ENCODE measurements at regions not wholly inside any gene's neighbourhood (a gene's known extent, or its start where the extent isn't known, plus 50 kb on each side); places are given as distances from the start of the nearest gene placed in this dataset.

DNA sequence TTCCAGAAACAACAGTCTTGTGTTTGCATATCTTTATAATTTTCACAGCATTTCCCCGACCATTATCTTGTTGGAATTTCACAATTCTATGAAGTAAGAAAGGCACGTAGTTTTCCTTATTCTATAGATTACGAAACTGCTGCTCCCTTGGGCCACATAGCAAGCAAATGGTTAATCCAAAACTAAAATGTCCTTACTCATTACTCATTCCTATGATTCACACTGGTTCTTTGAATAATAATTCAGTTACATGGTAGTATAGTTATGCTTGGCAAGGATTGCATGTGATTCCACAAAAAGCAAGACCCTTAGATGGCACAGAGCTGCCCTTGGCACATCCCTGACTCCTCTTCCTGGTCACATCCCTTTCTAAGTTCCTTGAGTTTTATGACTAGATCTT, 51.2 kb downstream of the OR13H1 start:
- DNase-seq (ENCODE audit: low spot score) (no peak), ATAC-seq (ENCODE audit: insufficient number of reproducible peaks, low FRiP score, low read depth) (no peak)
- TF ChIP-seq, protein P1, sequence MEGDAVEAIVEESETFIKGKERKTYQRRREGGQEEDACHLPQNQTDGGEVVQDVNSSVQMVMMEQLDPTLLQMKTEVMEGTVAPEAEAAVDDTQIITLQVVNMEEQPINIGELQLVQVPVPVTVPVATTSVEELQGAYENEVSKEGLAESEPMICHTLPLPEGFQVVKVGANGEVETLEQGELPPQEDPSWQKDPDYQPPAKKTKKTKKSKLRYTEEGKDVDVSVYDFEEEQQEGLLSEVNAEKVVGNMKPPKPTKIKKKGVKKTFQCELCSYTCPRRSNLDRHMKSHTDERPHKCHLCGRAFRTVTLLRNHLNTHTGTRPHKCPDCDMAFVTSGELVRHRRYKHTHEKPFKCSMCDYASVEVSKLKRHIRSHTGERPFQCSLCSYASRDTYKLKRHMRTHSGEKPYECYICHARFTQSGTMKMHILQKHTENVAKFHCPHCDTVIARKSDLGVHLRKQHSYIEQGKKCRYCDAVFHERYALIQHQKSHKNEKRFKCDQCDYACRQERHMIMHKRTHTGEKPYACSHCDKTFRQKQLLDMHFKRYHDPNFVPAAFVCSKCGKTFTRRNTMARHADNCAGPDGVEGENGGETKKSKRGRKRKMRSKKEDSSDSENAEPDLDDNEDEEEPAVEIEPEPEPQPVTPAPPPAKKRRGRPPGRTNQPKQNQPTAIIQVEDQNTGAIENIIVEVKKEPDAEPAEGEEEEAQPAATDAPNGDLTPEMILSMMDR (IDR thresholded peaks at IDR 0.05), result no peak
- H3K27ac ChIP-seq, result no peak overlapping the region
- H3K4me3 ChIP-seq, result no peak overlapping the region
- H3K4me1 ChIP-seq (ENCODE audit: control insufficient read depth in 1 of 2, low read depth in 2 of 2), result no peaks in the 10 kb centered on the region
- H3K36me3 ChIP-seq, result no peaks in the 10 kb centered on the region
- no peaks in the 10 kb centered on the region for H3K9me3 ChIP-seq
- no peaks in the 10 kb centered on the region for H3K27me3 ChIP-seq (replicated peaks; ENCODE audit: insufficient read depth)

DNA sequence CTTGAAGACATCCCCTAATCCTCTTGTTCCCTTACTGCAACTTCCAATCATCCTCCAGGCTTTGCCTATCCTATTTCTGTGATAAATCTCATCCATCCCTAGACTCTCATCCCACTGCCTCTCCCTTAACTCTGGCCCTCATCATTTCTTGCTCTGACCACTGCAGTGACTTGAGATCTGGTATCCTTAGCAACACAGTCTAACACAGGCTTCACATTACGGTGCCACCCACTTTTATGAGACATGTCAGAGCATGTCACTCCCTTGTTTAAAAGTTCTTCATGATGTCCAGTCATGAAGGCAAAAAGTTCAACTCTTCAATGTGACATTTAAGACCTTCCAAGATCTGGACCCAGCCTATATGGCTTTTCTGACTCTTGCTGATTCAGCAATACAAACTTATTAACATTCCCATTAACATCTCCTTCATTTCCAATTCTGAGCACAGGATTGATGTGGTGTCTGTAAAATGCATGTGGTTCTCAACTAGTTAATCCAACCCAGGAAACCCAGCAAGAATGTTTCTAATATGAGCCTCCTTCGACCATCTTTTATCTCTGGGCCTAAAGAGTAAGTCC, 64.0 kb downstream of the OR13H1 start:
- Histone ChIP-seq H3K27ac (no peak overlapping the region), H3K9me3 (no peaks in the 10 kb centered on the region), H3K36me3 (no peaks in the 10 kb centered on the region), H3K27me3 (replicated peaks; ENCODE audit: insufficient read depth) (no peaks in the 10 kb centered on the region), H3K4me1 (ENCODE audit: control insufficient read depth in 1 of 2, low read depth in 2 of 2) (no peaks in the 10 kb centered on the region), H3K4me3 (no peak overlapping the region)
- TF ChIP-seq, protein P1 (IDR thresholded peaks at IDR 0.05), result no peak
- no peak for DNase-seq (ENCODE audit: low spot score)
- no peak for ATAC-seq (ENCODE audit: insufficient number of reproducible peaks, low FRiP score, low read depth)

DNA sequence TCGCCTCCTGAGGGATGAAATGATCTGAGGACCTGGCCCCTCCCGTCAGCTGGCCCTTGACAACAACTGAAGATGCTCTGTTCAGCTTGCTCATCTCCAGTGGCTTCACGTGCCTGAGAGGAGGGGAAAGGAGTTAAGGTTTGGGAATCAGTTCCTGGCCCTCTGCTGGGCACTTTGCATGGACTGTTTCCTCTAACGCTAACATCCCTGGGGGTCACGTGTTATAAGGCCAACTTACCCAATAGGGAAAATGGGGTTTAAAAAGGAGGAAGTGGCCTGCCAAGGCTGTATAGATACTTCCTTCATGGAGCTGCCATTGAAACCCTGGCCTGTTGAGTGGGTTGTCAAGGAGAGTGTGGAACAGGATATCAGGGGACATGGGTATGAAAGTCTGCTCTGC, 65.6 kb downstream of the OR13H1 start:
- Histone ChIP-seq H3K9me3 (no peaks in the 10 kb centered on the region), H3K36me3 (no peaks in the 10 kb centered on the region), H3K4me1 (ENCODE audit: control insufficient read depth in 1 of 2, low read depth in 2 of 2) (no peaks in the 10 kb centered on the region), H3K27me3 (replicated peaks; ENCODE audit: insufficient read depth) (no peaks in the 10 kb centered on the region), H3K4me3 (no peak overlapping the region), H3K27ac (no peak overlapping the region)
- no peak for DNase-seq (ENCODE audit: low spot score)
- TF ChIP-seq, protein P1 (IDR thresholded peaks at IDR 0.05), result no peak
- no peak for ATAC-seq (ENCODE audit: insufficient number of reproducible peaks, low FRiP score, low read depth)

DNA sequence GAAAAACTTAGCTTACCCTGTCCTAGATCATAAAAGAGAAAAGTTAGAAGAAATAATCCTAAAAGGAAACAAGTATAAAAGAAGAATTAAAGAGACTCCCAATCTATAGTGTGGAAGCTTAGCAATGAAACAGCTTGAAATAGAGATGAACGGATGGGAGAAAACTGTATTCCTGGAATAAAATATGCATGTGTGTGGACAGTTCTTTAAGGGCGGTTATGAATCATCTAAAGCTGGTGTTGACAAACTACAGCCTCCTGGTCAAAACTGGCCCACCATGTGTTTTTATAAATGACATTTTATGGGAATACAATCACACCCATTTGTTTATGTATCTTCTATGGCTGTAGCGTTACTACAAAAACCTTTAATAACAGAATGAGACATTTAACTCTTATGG, 69.4 kb downstream of the OR13H1 start:
- no peak for ATAC-seq (ENCODE audit: insufficient number of reproducible peaks, low FRiP score, low read depth)
- Histone ChIP-seq H3K36me3 (no peaks in the 10 kb centered on the region), H3K27me3 (replicated peaks; ENCODE audit: insufficient read depth) (no peaks in the 10 kb centered on the region), H3K27ac (no peak overlapping the region), H3K4me3 (no peak overlapping the region), H3K9me3 (no peaks in the 10 kb centered on the region), H3K4me1 (ENCODE audit: control insufficient read depth in 1 of 2, low read depth in 2 of 2) (no peaks in the 10 kb centered on the region)
- no peak for DNase-seq (ENCODE audit: low spot score)
- TF ChIP-seq, protein P1 (IDR thresholded peaks at IDR 0.05), result no peak

DNA sequence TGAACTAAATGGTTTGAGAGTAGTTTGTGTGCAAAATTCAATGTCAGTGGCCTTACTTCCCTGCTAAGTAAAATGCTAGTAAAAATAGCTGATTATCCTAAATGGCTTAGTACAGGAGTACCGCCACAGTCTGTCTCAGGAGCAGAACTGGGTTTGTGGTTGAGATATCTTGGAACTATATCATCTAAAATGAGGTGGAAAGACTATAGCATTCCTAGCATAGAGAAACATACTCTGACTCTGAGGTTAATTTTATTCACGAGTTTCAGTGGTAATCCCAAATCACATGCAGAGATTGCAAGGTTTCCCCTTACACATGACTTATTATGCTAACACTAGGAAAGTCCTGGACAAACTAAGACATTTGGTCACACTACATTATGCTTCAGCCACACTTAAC, 70.4 kb downstream of the OR13H1 start:
- no peaks in the 10 kb centered on the region for H3K9me3 ChIP-seq
- H3K4me1 ChIP-seq (ENCODE audit: control insufficient read depth in 1 of 2, low read depth in 2 of 2), result no peaks in the 10 kb centered on the region
- H3K36me3 ChIP-seq, result no peaks in the 10 kb centered on the region
- no peak overlapping the region for H3K4me3 ChIP-seq
- no peak overlapping the region for H3K27ac ChIP-seq
- DNase-seq (ENCODE audit: low spot score) (no peak), ATAC-seq (ENCODE audit: insufficient number of reproducible peaks, low FRiP score, low read depth) (no peak)
- TF ChIP-seq, protein P1 (IDR thresholded peaks at IDR 0.05), result no peak
- no peaks in the 10 kb centered on the region for H3K27me3 ChIP-seq (replicated peaks; ENCODE audit: insufficient read depth)
